HCT116 (cell line): ENCODE measurements at regions not wholly inside any gene's neighbourhood (a gene's known extent, or its start where the extent isn't known, plus 50 kb on each side); places are given as distances from the start of the nearest gene placed in this dataset.

Source experiments
- ATAC-seq: fragments of 200-7000 bp; cut with Tn5 transposase; 2 replicates; pipeline ENCODE4 v1.9.1; 2020; ENCODE audit warnings: mild to moderate bottlenecking, moderate library complexity
- BruUV-seq: library from RNA; stranded (reverse); fragments of 400-500 nt; replicated peaks from 2 replicates; lab custom pipeline; 2021; lab: Mats Ljungman, UMichigan
- CTCF ChIA-PET: fragments of 300-600 bp; sonication (Branson Sonifier 250); formaldehyde crosslinking; loops from one replicate; lab custom pipeline; 2021; ENCODE audit warnings: antibody characterized with exemption; lab: Charles Lee
- POLR2A ChIA-PET: fragments of 300-600, 350-600 bp; sonication (Branson Sonifier 250); formaldehyde crosslinking; loops from one replicate; lab custom pipeline; 2021; ENCODE audit warnings: antibody characterized with exemption; lab: Charles Lee
- RAD21 ChIA-PET, 2 experiments: fragments of 300-600 bp; sonication (Branson Sonifier 250); formaldehyde crosslinking; loops; one replicate each; lab custom pipeline; 2023; ENCODE audit warnings: low total read pairs in 2 of 2; ENCODE audit not compliant: uncharacterized antibody in 2 of 2, unreplicated experiment in 2 of 2, low non-redundant PET in 1 of 2; lab: Charles Lee
- DNase-seq: peaks from one replicate; pipeline ENCODE4 v3.0.0-alpha.2; 2010; ENCODE audit warnings: low read depth, low spot score
- H2AFZ ChIP-seq: fragments of 200-600 bp; shearing (Covaris generic), sonication (generic); 2 replicates; pipeline ENCODE4 v1.6.1; 2017; ENCODE audit warnings: low read depth, mixed run types, mixed read lengths, antibody characterized with exemption, low read length; ENCODE audit not compliant: poor library complexity, severe bottlenecking
- H3K27ac ChIP-seq: 2 replicates; pipeline ENCODE4 v1.5.1; 2012; ENCODE audit warnings: low read depth, low read length
- H3K27me3 ChIP-seq: fragments of 200-600 bp; sonication (generic); 2 replicates; pipeline ENCODE4 v1.6.1; 2016; ENCODE audit warnings: mixed run types, low read length, mixed read lengths; ENCODE audit not compliant: insufficient read depth
- H3K36me3 ChIP-seq, 2 experiments: fragments of 200-500 bp in 1 of 2; fragments of 200-600 bp in 1 of 2; sonication (Bioruptor generic) in 1 of 2; sonication (generic) in 1 of 2; 2 replicates each; pipeline versions ENCODE4 v1.5.1 to v1.6.1; 2014 to 2016; ENCODE audit warnings: low read length in 2 of 2, inconsistent platforms in 1 of 2, mixed read lengths in 1 of 2, mixed run types in 1 of 2; ENCODE audit not compliant: insufficient read depth in 2 of 2, control insufficient read depth in 1 of 2
- H3K4me1 ChIP-seq, 2 experiments: fragments of 200-600 bp in 1 of 2; sonication (generic) in 1 of 2; 2 replicates each; pipeline versions ENCODE4 v1.5.1 to v1.6.1; 2012 to 2017; ENCODE audit warnings: low read length in 2 of 2, inconsistent platforms in 1 of 2, mild to moderate bottlenecking in 1 of 2, mixed read lengths in 1 of 2, mixed run types in 1 of 2, moderate library complexity in 1 of 2; ENCODE audit not compliant: insufficient read depth in 2 of 2, control insufficient read depth in 1 of 2
- H3K4me2 ChIP-seq: fragments of 200-600 bp; sonication (generic); 2 replicates; pipeline ENCODE4 v1.6.1; 2017; ENCODE audit warnings: mixed run types, low read length, mixed read lengths
- H3K4me3 ChIP-seq, 2 experiments: fragments of 200-600 bp in 1 of 2; sonication (generic) in 1 of 2; replicated peaks in 1 of 2; 2 replicates each; pipeline ENCODE4 v1.5.1; 2011 to 2016; ENCODE audit warnings: low read length in 2 of 2, control low read depth in 1 of 2, low read depth in 1 of 2, mild to moderate bottlenecking in 1 of 2, mixed read lengths in 1 of 2, mixed run types in 1 of 2
- H3K79me2 ChIP-seq: fragments of 200-600 bp; sonication (generic); 2 replicates; pipeline ENCODE4 v1.6.1; 2017; ENCODE audit warnings: mild to moderate bottlenecking, mixed run types, low read length, moderate library complexity, mixed read lengths; ENCODE audit not compliant: insufficient read depth
- H3K9ac ChIP-seq: fragments of 200-600 bp; sonication (generic); 2 replicates; pipeline ENCODE4 v1.6.1; 2016; ENCODE audit warnings: low read length, mixed read lengths
- H3K9me2 ChIP-seq: fragments of 200-600 bp; sonication (generic), shearing (Covaris generic); 2 replicates; pipeline ENCODE4 v1.6.1; 2017; ENCODE audit warnings: mixed run types, mild to moderate bottlenecking, moderate library complexity; ENCODE audit not compliant: insufficient read depth
- H3K9me3 ChIP-seq, 2 experiments: fragments of 200-500 bp in 1 of 2; fragments of 200-600 bp in 1 of 2; sonication (Bioruptor generic) in 1 of 2; sonication (generic) in 1 of 2; 2 replicates each; pipeline ENCODE4 v1.6.1; 2014 to 2017; ENCODE audit warnings: low read length in 2 of 2, mixed read lengths in 2 of 2, inconsistent platforms in 1 of 2, low read depth in 1 of 2, mild to moderate bottlenecking in 1 of 2, mixed run types in 1 of 2, moderate library complexity in 1 of 2; ENCODE audit not compliant: control insufficient read depth in 1 of 2, insufficient read depth in 1 of 2
- H4K20me1 ChIP-seq: fragments of 200-600 bp; sonication (generic), shearing (Covaris generic); 2 replicates; pipeline ENCODE4 v1.6.1; 2017; ENCODE audit warnings: mixed run types, mild to moderate bottlenecking, moderate library complexity; ENCODE audit not compliant: insufficient read depth
- ATF3 ChIP-seq: IDR thresholded peaks from 2 replicates; pipeline ENCODE4 v1.6.1; 2012
- CTCF ChIP-seq, 3 experiments: fragments of 200-600 bp in 1 of 3; sonication (generic) in 1 of 3; IDR thresholded peaks in 2 of 3; conservative IDR thresholded peaks in 1 of 3; 2 replicates each; pipeline ENCODE4 v1.5.1; 2012 to 2017; ENCODE audit warnings: low read depth in 2 of 3, low read length in 2 of 3, antibody characterized with exemption in 1 of 3, borderline replicate concordance in 1 of 3, control low read depth in 1 of 3, mild to moderate bottlenecking in 1 of 3, mixed read lengths in 1 of 3, mixed run types in 1 of 3, moderate library complexity in 1 of 3; ENCODE audit not compliant: insufficient read depth in 1 of 3
- ELF1 ChIP-seq: IDR thresholded peaks from 2 replicates; pipeline ENCODE4 v1.6.1; 2012; ENCODE audit warnings: low read depth, borderline replicate concordance
- EZH2 ChIP-seq: fragments of 200-600 bp; sonication (generic); IDR thresholded peaks from 2 replicates; pipeline ENCODE4 v1.6.1; 2017; ENCODE audit warnings: antibody characterized with exemption, mixed run types
- EZH2phosphoT487 ChIP-seq: fragments of 200-600 bp; IDR thresholded peaks from 2 replicates; pipeline ENCODE4 v1.6.1; 2018; ENCODE audit warnings: antibody characterized with exemption, borderline replicate concordance
- FOSL1 ChIP-seq: IDR thresholded peaks from 2 replicates; pipeline ENCODE4 v1.6.1; 2012; ENCODE audit warnings: low read depth
- JUND ChIP-seq: IDR thresholded peaks from 2 replicates; pipeline ENCODE4 v1.6.1; 2012
- POLR2A ChIP-seq: IDR thresholded peaks from 2 replicates; pipeline ENCODE4 v1.7.0; 2011; ENCODE audit warnings: borderline replicate concordance; ENCODE audit not compliant: insufficient read depth, insufficient read length; ENCODE audit errors: extremely low read depth
- POLR2AphosphoS5 ChIP-seq: IDR thresholded peaks from 2 replicates; pipeline ENCODE4 v1.6.1; 2011; ENCODE audit warnings: mild to moderate bottlenecking, low read depth, low read length, moderate library complexity
- REST ChIP-seq: IDR thresholded peaks from 2 replicates; pipeline ENCODE4 v1.6.1; 2012; ENCODE audit warnings: low read depth
- SIN3A ChIP-seq: IDR thresholded peaks from 2 replicates; pipeline ENCODE4 v1.6.1; 2012; ENCODE audit warnings: low read depth
- YY1 ChIP-seq: IDR thresholded peaks from 2 replicates; pipeline ENCODE4 v1.6.1; 2011; ENCODE audit warnings: low read length, low read depth, moderate library complexity, mild to moderate bottlenecking; ENCODE audit not compliant: insufficient replicate concordance; ENCODE audit errors: extremely low read depth
- ZNF274 ChIP-seq: fragments of 200-500 bp; sonication (Bioruptor generic); IDR thresholded peaks from 2 replicates; pipeline ENCODE4 v1.6.1; 2014; ENCODE audit warnings: mild to moderate bottlenecking, low read depth, low read length, inconsistent platforms
- intact Hi-C: fragments of 100-400 bp; cut with micrococcal nuclease; formaldehyde crosslinking; loops from 2 replicates; pipeline ENCODE4 v1.10.0; 2022

- H3K4me3 ChIP-seq = no peak overlapping the region
- no peaks in the 10 kb centered on the region for H3K9me2 ChIP-seq
- no peaks in the 10 kb centered on the region for H3K9me3 ChIP-seq
- ChIA-PET POLR2A (no interaction called here), CTCF (no interaction called here), RAD21 (no interaction called here)
- no peak overlapping the region for H3K27ac ChIP-seq
- no TSS peak for BruUV-seq
- no peak for DNase-seq
- no peaks in the 10 kb centered on the region for H3K79me2 ChIP-seq
- intact Hi-C loops = no loop called here
- peaks cover 1% of the 10 kb centered on the region for H3K27me3 ChIP-seq
- no peaks in the 10 kb centered on the region for H3K36me3 ChIP-seq
- no peaks in the 10 kb centered on the region for H4K20me1 ChIP-seq
- no peak overlapping the region for H2AFZ ChIP-seq
- no peak overlapping the region for H3K4me2 ChIP-seq
- ATAC-seq = no peak
- H3K4me1 ChIP-seq = no peaks in the 10 kb centered on the region
- no peak overlapping the region for H3K9ac ChIP-seq
- TF ChIP-seq ATF3 = no peak
- TF ChIP-seq CTCF (IDR thresholded peaks at IDR 0.05 in 2 of 3, conservative IDR thresholded peaks at IDR 0.05 in 1 of 3; ENCODE audit: borderline replicate concordance in 1 of 3, insufficient read depth in 1 of 3, low read depth in 2 of 3, low read length in 2 of 3) = no peak
- no peak for TF ChIP-seq POLR2A
- TF ChIP-seq EZH2 = no peak
- TF ChIP-seq ELF1 = no peak
- no peak for TF ChIP-seq POLR2AphosphoS5
- no peak for TF ChIP-seq SIN3A
- TF ChIP-seq JUND = no peak
- no peak for TF ChIP-seq EZH2phosphoT487
- TF ChIP-seq YY1 = no peak
- no peak for TF ChIP-seq REST
- no peak for TF ChIP-seq FOSL1
- TF ChIP-seq ZNF274 = no peak
Observed at GRCh38 chr11:22552885-22553284, 72.7 kb downstream of the FANCF start.
